Thyroid gland (tissue), 4 donors: ENCODE measurements at regions not wholly inside any gene's neighbourhood (a gene's known extent, or its start where the extent isn't known, plus 50 kb on each side); places are given as distances from the start of the nearest gene placed in this dataset.

Experiments used
- POLR2A ChIP-seq, 2 donors: fragments of 450-650 bp; IDR thresholded peaks; one replicate each; pipeline ENCODE4 v1.6.1; 2017; ENCODE audit warnings: antibody characterized with exemption in 2 of 2, mild to moderate bottlenecking in 2 of 2, moderate library complexity in 1 of 2
- TF ChIP-seq, protein P1 (sequence below), 6 experiments: fragments of 200-600 bp in 3 of 6; fragments of 450-650 bp in 3 of 6; sonication (generic) in 3 of 6; IDR thresholded peaks; one replicate each; pipeline ENCODE4 v1.5.1; 2016 to 2019; ENCODE audit warnings: antibody characterized with exemption in 6 of 6, mild to moderate bottlenecking in 2 of 6, inconsistent platforms in 1 of 6, moderate library complexity in 1 of 6

- TF ChIP-seq, protein P1, sequence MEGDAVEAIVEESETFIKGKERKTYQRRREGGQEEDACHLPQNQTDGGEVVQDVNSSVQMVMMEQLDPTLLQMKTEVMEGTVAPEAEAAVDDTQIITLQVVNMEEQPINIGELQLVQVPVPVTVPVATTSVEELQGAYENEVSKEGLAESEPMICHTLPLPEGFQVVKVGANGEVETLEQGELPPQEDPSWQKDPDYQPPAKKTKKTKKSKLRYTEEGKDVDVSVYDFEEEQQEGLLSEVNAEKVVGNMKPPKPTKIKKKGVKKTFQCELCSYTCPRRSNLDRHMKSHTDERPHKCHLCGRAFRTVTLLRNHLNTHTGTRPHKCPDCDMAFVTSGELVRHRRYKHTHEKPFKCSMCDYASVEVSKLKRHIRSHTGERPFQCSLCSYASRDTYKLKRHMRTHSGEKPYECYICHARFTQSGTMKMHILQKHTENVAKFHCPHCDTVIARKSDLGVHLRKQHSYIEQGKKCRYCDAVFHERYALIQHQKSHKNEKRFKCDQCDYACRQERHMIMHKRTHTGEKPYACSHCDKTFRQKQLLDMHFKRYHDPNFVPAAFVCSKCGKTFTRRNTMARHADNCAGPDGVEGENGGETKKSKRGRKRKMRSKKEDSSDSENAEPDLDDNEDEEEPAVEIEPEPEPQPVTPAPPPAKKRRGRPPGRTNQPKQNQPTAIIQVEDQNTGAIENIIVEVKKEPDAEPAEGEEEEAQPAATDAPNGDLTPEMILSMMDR (IDR thresholded peaks at IDR 0.05): no peak
- no peak for TF ChIP-seq POLR2A (IDR thresholded peaks at IDR 0.05)
Observed at GRCh38 chr9:73269430-73270101, 117.9 kb downstream of the ANXA1 start.
